Right lobe of liver (tissue), 4 donors: ENCODE measurements at regions not wholly inside any gene's neighbourhood (a gene's known extent, or its start where the extent isn't known, plus 50 kb on each side); places are given as distances from the start of the nearest gene placed in this dataset.
"Not testable (repeated sequence)": the region's sequence is repeated elsewhere in the genome, so short reads cannot be mapped to it uniquely, and the experiment has no call there.

Source experiments
- CTCF ChIP-seq, 4 donors: fragments of 200-600 bp in 3 of 4; fragments of 450-650 bp in 1 of 4; IDR thresholded peaks; one replicate each; pipeline versions ENCODE4 v1.5.1 to v1.8.0; 2016 to 2022; ENCODE audit warnings: antibody characterized with exemption in 4 of 4, mild to moderate bottlenecking in 2 of 4
- POLR2A ChIP-seq: fragments of 450-650 bp; IDR thresholded peaks from one replicate; pipeline ENCODE4 v1.6.1; 2017; ENCODE audit warnings: antibody characterized with exemption, mild to moderate bottlenecking
- donor health status: DM: no; HTN: no; CAD: no.
- donor health status: DM: no; HTN: no; CAD: no.
- donor health status: DM: no; HTN: yes; CAD: no.

- not testable (repeated sequence) for TF ChIP-seq CTCF (IDR thresholded peaks at IDR 0.05); POLR2A
Measured at GRCh38 chr3:10695186-10695585, 120.8 kb upstream of the SLC6A11 start.
